ENCODE measurements at regions not wholly inside any gene's neighbourhood (a gene's known extent, or its start where the extent isn't known, plus 50 kb on each side); places are given as distances from the start of the nearest gene placed in this dataset.

DNA sequence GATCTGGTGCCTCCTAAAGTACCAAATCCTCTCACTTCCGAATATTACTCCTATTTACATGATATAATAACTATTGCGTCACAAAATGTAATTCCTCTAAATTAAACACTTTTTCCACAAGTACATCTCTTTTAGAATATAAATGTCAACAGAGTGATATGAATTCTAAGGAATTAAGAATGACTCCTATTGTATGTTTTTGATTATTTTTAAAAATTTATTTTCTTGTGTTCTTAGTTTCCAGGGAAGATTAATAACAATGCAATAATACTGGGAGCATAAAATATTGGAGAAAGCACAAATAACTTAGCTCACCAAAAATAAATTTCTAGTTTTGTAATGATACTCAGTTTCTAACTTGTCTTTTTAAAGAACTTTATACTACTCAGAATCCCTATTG is 184.9 kb downstream of the PCDH18 start:
- no peak overlapping the region for H3K27ac ChIP-seq
- no peaks in the 10 kb centered on the region for H3K36me3 ChIP-seq (ENCODE audit: low read depth)
- BruUV-seq (replicated peaks) = no TSS peak
- TF ChIP-seq, protein P1, sequence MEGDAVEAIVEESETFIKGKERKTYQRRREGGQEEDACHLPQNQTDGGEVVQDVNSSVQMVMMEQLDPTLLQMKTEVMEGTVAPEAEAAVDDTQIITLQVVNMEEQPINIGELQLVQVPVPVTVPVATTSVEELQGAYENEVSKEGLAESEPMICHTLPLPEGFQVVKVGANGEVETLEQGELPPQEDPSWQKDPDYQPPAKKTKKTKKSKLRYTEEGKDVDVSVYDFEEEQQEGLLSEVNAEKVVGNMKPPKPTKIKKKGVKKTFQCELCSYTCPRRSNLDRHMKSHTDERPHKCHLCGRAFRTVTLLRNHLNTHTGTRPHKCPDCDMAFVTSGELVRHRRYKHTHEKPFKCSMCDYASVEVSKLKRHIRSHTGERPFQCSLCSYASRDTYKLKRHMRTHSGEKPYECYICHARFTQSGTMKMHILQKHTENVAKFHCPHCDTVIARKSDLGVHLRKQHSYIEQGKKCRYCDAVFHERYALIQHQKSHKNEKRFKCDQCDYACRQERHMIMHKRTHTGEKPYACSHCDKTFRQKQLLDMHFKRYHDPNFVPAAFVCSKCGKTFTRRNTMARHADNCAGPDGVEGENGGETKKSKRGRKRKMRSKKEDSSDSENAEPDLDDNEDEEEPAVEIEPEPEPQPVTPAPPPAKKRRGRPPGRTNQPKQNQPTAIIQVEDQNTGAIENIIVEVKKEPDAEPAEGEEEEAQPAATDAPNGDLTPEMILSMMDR (conservative IDR thresholded peaks at IDR 0.05) = no peak
- TF ChIP-seq EZH2 (IDR thresholded peaks at IDR 0.05; ENCODE audit: low read depth) = no peak
- H3K9me3 ChIP-seq (ENCODE audit: insufficient read depth, low read depth) = no peaks in the 10 kb centered on the region
- intact Hi-C loops (cut with micrococcal nuclease; ENCODE audit: unreplicated experiment) = no loop called here
- H3K27me3 ChIP-seq (ENCODE audit: insufficient read depth, low read depth) = no peaks in the 10 kb centered on the region
- POLR2A ChIA-PET (ENCODE audit: unreplicated experiment) = no interaction called here
- no peaks in the 10 kb centered on the region for H3K79me2 ChIP-seq (ENCODE audit: low read depth)
- no peaks in the 10 kb centered on the region for H3K9me2 ChIP-seq (ENCODE audit: insufficient read depth)
- CTCF ChIA-PET = no interaction called here
- no peaks in the 10 kb centered on the region for H4K20me1 ChIP-seq (ENCODE audit: insufficient read depth)
- H3K4me1 ChIP-seq (replicated peaks; ENCODE audit: insufficient read depth) = no peaks in the 10 kb centered on the region
- no peak overlapping the region for H3K4me3 ChIP-seq
- H3F3A ChIP-seq (ENCODE audit: insufficient read depth, low read depth) = no peaks in the 10 kb centered on the region
- H2AFZ ChIP-seq = no peak overlapping the region
- H3K4me2 ChIP-seq = no peak overlapping the region
- no peak for DNase-seq

DNA sequence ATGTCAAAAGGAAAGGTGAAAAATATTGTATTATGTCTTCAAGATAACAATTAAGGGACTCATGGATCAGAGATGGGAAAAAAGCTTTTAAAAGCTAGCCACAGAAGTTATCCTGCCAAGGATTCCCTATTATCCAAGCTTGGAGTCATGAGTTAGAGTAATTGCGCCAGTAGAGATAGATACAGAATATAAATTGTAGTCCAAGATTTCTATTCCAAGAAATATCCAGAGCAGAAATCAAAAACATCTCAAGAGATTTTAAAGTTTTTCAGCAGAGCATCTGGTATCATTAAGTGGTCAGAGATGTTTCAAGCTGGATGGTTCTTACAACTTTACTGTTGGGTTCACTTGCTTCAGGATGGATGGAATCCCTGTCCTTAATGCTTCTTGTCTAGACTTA is 186.7 kb downstream of the PCDH18 start:
- H3K4me3 ChIP-seq = no peak overlapping the region
- H4K20me1 ChIP-seq (ENCODE audit: insufficient read depth) = no peaks in the 10 kb centered on the region
- H3K27me3 ChIP-seq (ENCODE audit: insufficient read depth, low read depth) = no peaks in the 10 kb centered on the region
- H3K79me2 ChIP-seq (ENCODE audit: low read depth) = no peaks in the 10 kb centered on the region
- no peak overlapping the region for H2AFZ ChIP-seq
- DNase-seq = no peak
- ChIA-PET CTCF (no interaction called here), POLR2A (ENCODE audit: unreplicated experiment) (no interaction called here)
- no peaks in the 10 kb centered on the region for H3K36me3 ChIP-seq (ENCODE audit: low read depth)
- H3K9me3 ChIP-seq (ENCODE audit: insufficient read depth, low read depth) = no peaks in the 10 kb centered on the region
- no peak overlapping the region for H3K4me2 ChIP-seq
- H3K4me1 ChIP-seq (replicated peaks; ENCODE audit: insufficient read depth) = no peaks in the 10 kb centered on the region
- TF ChIP-seq, protein P1 (conservative IDR thresholded peaks at IDR 0.05) = no peak
- no peak for TF ChIP-seq EZH2 (IDR thresholded peaks at IDR 0.05; ENCODE audit: low read depth)
- H3F3A ChIP-seq (ENCODE audit: insufficient read depth, low read depth) = no peaks in the 10 kb centered on the region
- intact Hi-C loops (cut with micrococcal nuclease; ENCODE audit: unreplicated experiment) = no loop called here
- no peak overlapping the region for H3K27ac ChIP-seq
- no peaks in the 10 kb centered on the region for H3K9me2 ChIP-seq (ENCODE audit: insufficient read depth)
- BruUV-seq (replicated peaks) = no TSS peak

DNA sequence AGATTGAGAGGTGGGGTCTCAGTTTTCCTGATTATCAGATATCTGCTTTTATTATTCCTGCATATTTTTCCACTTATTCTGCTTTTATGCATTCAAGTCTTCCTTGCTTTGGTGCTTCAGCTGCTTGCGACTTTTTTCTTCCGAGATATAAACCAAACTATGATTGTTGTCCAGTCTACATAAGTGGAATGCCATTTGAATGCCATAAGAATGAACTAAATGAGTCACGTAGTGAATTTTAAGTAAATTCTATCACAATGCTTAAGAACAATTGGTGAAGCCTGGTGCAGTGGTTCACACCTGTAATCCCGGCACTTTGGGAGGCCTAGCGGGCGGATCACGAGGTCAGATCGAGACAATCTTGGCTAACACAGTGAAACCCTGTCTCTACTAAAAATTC is 189.1 kb downstream of the PCDH18 start:
- no peak overlapping the region for H3K4me2 ChIP-seq
- H2AFZ ChIP-seq = no peak overlapping the region
- ChIA-PET POLR2A (ENCODE audit: unreplicated experiment) (no interaction called here), CTCF (no interaction called here)
- no peaks in the 10 kb centered on the region for H3K9me3 ChIP-seq (ENCODE audit: insufficient read depth, low read depth)
- H3F3A ChIP-seq (ENCODE audit: insufficient read depth, low read depth) = no peaks in the 10 kb centered on the region
- H4K20me1 ChIP-seq (ENCODE audit: insufficient read depth) = no peaks in the 10 kb centered on the region
- BruUV-seq (replicated peaks) = no TSS peak
- no peaks in the 10 kb centered on the region for H3K4me1 ChIP-seq (replicated peaks; ENCODE audit: insufficient read depth)
- intact Hi-C loops (cut with micrococcal nuclease; ENCODE audit: unreplicated experiment) = no loop called here
- no peaks in the 10 kb centered on the region for H3K9me2 ChIP-seq (ENCODE audit: insufficient read depth)
- TF ChIP-seq EZH2 (IDR thresholded peaks at IDR 0.05; ENCODE audit: low read depth) = no peak
- TF ChIP-seq, protein P1 (conservative IDR thresholded peaks at IDR 0.05) = no peak
- DNase-seq = no peak
- no peaks in the 10 kb centered on the region for H3K36me3 ChIP-seq (ENCODE audit: low read depth)
- no peaks in the 10 kb centered on the region for H3K79me2 ChIP-seq (ENCODE audit: low read depth)
- no peak overlapping the region for H3K27ac ChIP-seq
- no peak overlapping the region for H3K4me3 ChIP-seq
- H3K27me3 ChIP-seq (ENCODE audit: insufficient read depth, low read depth) = no peaks in the 10 kb centered on the region

Measured in PC-9 (cell line).